Glutamatergic neuron (in vitro differentiated cells): ENCODE measurements at regions not wholly inside any gene's neighbourhood (a gene's known extent, or its start where the extent isn't known, plus 50 kb on each side); places are given as distances from the start of the nearest gene placed in this dataset.

Source experiments
- DNase-seq: peaks from one replicate; pipeline ENCODE4 v3.0.0; 2022
- H3K27ac Mint-ChIP-seq: one replicate; pipeline ENCODE4 v1.8.0; 2020; ENCODE audit warnings: mild to moderate bottlenecking, mixed read lengths, inconsistent platforms; ENCODE audit not compliant: unreplicated experiment
- H3K27me3 Mint-ChIP-seq: one replicate; pipeline ENCODE4 v1.8.0; 2020; ENCODE audit warnings: mild to moderate bottlenecking, moderate library complexity, mixed read lengths, inconsistent platforms; ENCODE audit not compliant: unreplicated experiment
- H3K36me3 Mint-ChIP-seq: one replicate; pipeline ENCODE4 v1.8.0; 2020; ENCODE audit warnings: mild to moderate bottlenecking, mixed read lengths, inconsistent platforms; ENCODE audit not compliant: unreplicated experiment
- H3K4me1 Mint-ChIP-seq: one replicate; pipeline ENCODE4 v1.8.0; 2020; ENCODE audit warnings: mild to moderate bottlenecking, low read depth, mixed read lengths, inconsistent platforms; ENCODE audit not compliant: unreplicated experiment
- H3K4me3 Mint-ChIP-seq: one replicate; pipeline ENCODE4 v1.8.0; 2020; ENCODE audit warnings: mild to moderate bottlenecking, mixed read lengths, inconsistent platforms; ENCODE audit not compliant: unreplicated experiment
- H3K9me3 Mint-ChIP-seq: one replicate; pipeline ENCODE4 v1.8.0; 2020; ENCODE audit warnings: mild to moderate bottlenecking, moderate library complexity, mixed read lengths, inconsistent platforms; ENCODE audit not compliant: unreplicated experiment
- TF ChIP-seq, protein P1 (sequence below): fragments of 200-600 bp; sonication (generic); IDR thresholded peaks from one replicate; pipeline ENCODE4 v1.5.0; 2021; ENCODE audit not compliant: partially characterized antibody, unreplicated experiment

DNA sequence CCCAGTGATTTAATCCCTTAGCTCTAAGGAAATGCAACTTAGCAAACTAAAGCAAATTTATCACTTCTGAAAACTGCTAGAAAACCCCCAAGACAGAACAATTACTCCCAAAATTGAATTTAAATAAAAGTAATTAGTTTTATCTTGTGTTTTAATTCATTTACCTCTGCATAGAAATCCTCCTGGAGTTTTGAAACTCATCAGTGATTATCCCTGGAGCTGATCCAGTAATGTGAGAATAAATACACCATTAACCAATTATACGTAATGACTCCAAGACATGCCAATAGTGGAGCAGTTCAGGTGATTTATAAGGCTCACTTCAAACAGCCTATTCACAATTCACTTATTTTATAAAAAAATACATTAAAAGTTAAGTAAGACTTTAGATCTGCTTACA is 855.3 kb upstream of the FLRT2 start:
- Mint-ChIP-seq H3K36me3 (no peaks in the 10 kb centered on the region), H3K4me3 (no peak overlapping the region), H3K4me1 (no peaks in the 10 kb centered on the region), H3K27me3 (no peaks in the 10 kb centered on the region), H3K27ac (no peak overlapping the region), H3K9me3 (no peaks in the 10 kb centered on the region)
- TF ChIP-seq, protein P1, sequence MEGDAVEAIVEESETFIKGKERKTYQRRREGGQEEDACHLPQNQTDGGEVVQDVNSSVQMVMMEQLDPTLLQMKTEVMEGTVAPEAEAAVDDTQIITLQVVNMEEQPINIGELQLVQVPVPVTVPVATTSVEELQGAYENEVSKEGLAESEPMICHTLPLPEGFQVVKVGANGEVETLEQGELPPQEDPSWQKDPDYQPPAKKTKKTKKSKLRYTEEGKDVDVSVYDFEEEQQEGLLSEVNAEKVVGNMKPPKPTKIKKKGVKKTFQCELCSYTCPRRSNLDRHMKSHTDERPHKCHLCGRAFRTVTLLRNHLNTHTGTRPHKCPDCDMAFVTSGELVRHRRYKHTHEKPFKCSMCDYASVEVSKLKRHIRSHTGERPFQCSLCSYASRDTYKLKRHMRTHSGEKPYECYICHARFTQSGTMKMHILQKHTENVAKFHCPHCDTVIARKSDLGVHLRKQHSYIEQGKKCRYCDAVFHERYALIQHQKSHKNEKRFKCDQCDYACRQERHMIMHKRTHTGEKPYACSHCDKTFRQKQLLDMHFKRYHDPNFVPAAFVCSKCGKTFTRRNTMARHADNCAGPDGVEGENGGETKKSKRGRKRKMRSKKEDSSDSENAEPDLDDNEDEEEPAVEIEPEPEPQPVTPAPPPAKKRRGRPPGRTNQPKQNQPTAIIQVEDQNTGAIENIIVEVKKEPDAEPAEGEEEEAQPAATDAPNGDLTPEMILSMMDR, result no peak
- no peak for DNase-seq

DNA sequence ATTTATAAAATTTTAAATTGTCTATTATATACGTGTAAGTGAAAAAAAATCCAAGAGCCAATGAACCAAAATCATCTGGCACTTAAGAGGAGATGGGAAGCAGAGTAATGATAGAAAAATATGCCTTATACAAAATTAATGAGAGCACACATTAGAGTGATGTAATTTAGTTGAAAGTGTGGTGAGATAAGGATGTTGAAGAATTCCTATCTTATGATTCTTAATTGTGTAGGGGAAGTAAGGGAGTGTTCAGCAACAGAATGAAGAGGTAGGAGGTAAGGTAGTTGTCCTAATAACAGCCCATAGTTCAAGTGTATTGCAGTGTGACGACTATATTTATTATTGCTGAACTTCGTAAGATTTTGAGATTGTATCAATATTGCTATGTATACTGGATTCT is 843.4 kb upstream of the FLRT2 start:
- Mint-ChIP-seq H3K27ac (no peak overlapping the region), H3K36me3 (no peaks in the 10 kb centered on the region), H3K4me1 (no peaks in the 10 kb centered on the region), H3K4me3 (no peak overlapping the region), H3K27me3 (no peaks in the 10 kb centered on the region), H3K9me3 (no peaks in the 10 kb centered on the region)
- TF ChIP-seq, protein P1, result no peak
- DNase-seq, result no peak

DNA sequence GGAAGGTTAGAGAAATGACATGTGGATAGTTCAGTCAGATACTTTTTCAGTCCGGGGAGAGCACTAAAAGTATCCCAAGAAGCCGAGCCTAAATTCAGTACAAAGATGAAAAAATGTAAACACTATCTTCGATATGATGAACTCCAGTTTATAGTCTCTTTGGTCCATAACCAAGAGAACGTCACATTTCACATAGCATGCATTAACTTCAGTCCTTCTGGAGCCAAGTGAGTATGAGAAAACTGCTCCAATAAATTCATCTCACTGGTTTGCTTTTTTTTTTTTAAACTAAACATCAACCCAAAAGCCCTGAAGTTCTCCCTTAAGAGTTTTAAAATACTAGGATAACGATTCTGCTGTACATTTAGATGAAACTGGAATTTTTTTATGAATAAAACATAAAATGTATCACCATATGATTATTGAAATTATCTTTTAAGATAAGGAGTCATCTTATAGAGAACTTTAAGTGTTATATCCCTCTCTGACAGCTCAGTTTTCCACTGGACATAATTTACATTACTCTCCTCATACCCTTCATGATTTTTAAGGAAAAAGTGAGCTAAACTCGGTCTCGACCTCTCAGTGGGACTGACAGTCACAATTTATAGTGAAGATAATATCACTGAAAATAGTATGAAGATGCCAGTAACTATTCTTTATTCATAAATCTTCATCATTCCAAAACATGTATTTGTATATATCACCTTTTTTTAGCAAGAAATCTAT is 841.5 kb upstream of the FLRT2 start:
- H3K4me3 Mint-ChIP-seq, result no peak overlapping the region
- H3K27ac Mint-ChIP-seq, result no peak overlapping the region

DNA sequence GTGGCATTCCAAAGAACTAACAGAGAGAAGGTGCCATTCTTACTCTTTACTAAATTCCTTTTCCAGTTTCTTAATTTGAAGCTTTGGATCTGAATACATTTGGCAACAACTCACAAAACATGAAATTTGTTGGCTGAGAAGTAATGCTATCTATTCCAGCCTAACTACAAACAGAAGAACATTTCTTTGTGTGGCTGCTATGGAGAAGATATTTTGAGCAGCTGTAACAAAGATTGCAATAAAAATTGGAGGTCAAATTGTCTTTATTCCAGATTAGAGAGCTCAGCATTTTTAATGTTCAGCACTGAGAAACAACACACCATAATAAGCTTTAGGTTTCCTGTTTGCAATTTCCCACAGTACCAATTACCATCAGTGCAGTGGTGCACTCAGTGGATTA is 835.8 kb upstream of the FLRT2 start:
- Mint-ChIP-seq H3K27me3 (no peaks in the 10 kb centered on the region), H3K27ac (no peak overlapping the region)

More for the DNA sequence above, 841.5 kb upstream of the FLRT2 start:
- no peaks in the 10 kb centered on the region for H3K36me3 Mint-ChIP-seq
- no peaks in the 10 kb centered on the region for H3K27me3 Mint-ChIP-seq
- DNase-seq, result no peak
- TF ChIP-seq, protein P1, result no peak
- no peaks in the 10 kb centered on the region for H3K9me3 Mint-ChIP-seq
- no peaks in the 10 kb centered on the region for H3K4me1 Mint-ChIP-seq

DNA sequence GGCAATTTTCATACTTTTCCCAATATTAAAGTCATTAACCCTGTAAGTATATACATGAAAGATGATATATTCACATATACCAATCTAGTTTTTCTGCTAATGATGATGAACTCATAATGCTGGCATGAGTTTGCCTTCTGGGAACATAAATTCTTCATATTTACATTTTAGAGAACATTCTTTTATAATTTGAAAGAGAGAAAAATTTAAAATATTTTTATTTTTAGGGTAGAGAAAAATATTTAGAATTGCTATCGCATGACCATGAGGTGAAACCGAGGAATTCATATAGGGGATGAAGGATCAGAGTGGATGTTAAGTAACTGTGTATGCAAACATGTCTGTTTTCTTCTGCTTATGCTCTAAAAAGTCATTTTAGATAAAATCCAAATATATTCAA is 825.3 kb upstream of the FLRT2 start:
- no peak overlapping the region for H3K27ac Mint-ChIP-seq
- TF ChIP-seq, protein P1, result no peak
- no peaks in the 10 kb centered on the region for H3K27me3 Mint-ChIP-seq
- no peaks in the 10 kb centered on the region for H3K4me1 Mint-ChIP-seq
- H3K9me3 Mint-ChIP-seq, result no peaks in the 10 kb centered on the region
- H3K4me3 Mint-ChIP-seq, result no peak overlapping the region
- H3K36me3 Mint-ChIP-seq, result no peaks in the 10 kb centered on the region
- no peak for DNase-seq

More for the DNA sequence above, 835.8 kb upstream of the FLRT2 start:
- no peak for DNase-seq
- H3K4me1 Mint-ChIP-seq, result no peaks in the 10 kb centered on the region
- no peaks in the 10 kb centered on the region for H3K9me3 Mint-ChIP-seq
- H3K36me3 Mint-ChIP-seq, result no peaks in the 10 kb centered on the region
- no peak overlapping the region for H3K4me3 Mint-ChIP-seq
- TF ChIP-seq, protein P1, result no peak
